ENCODE measurements at regions not wholly inside any gene's neighbourhood (a gene's known extent, or its start where the extent isn't known, plus 50 kb on each side); places are given as distances from the start of the nearest gene placed in this dataset.
"Not testable (repeated sequence)": the region's sequence is repeated elsewhere in the genome, so short reads cannot be mapped to it uniquely, and the experiment has no call there.

DNA sequence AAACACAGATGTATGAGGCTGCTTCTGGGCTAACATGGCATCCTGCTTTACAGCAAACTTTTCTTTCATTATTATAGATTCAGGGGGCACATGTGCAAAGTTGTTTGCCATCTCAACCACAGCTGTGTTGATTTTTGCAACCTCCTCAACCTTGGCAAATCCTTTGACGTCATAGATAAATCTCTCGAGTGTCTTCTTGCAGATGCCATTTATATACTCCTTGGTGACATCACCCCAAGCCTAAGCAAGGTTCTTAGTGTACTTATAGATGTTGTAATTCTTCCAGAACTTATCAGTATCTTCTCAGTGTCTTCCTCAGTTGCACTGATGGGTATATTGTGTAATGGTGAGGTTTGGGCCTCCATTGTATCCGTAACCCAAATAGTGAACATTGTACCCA lies 135.4 kb upstream of the RPH3A start:
- Mint-ChIP-seq H3K4me3 (no peak overlapping the region), H3K27me3 (no peaks in the 10 kb centered on the region), H3K9me3 (no peaks in the 10 kb centered on the region), H3K27ac (no peak overlapping the region), H3K4me1 (no peaks in the 10 kb centered on the region), H3K36me3 (no peaks in the 10 kb centered on the region)
- CTCF ChIA-PET, result no interaction called here
- no peak for DNase-seq

DNA sequence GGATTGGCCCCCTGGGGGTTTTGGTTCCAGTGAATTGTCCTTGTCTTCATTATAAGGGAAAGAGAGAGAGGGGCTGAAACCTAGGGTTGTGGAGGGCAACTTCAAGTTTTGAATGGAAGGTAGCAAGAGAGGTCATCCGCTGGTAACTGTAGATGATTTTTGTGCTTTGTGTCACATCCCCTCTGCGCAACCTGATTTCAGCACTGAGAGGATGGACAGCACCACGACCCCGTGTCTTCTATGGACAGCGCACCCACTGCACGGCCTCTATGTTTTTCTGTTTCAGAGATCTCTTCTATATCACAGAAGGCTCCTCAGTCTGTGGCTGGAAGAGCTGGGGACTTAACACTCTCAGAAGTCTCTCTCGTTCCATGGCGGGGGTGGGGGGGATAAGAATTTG lies 127.0 kb upstream of the RPH3A start:
- Mint-ChIP-seq H3K4me3 (no peak overlapping the region), H3K36me3 (no peaks in the 10 kb centered on the region), H3K4me1 (no peaks in the 10 kb centered on the region), H3K27me3 (peaks cover 3% of the 10 kb centered on the region), H3K27ac (no peak overlapping the region), H3K9me3 (no peaks in the 10 kb centered on the region)
- CTCF ChIA-PET, result no interaction called here
- peak; percentile 48 for DNase-seq

DNA sequence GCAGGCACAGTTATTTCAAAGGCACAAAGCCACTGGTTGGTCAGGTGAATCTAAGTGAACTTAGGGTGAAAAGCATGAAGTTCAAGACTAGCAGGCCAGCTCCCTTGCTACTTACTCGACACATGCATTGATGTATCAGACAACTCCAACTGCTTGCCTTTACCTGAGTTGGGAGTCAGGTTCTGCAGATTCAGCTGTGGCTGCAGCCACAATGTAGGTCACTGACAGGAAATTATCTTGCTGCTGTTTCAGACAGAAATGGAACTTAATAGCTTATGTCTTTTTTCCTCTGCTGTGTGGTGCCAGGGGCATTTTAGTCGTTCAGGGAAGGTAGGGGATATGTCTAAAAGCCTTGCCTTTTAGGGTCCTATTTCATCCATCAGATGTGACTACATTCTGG lies 125.6 kb upstream of the RPH3A start:
- H3K27me3 Mint-ChIP-seq, result peaks cover 3% of the 10 kb centered on the region
- no peaks in the 10 kb centered on the region for H3K36me3 Mint-ChIP-seq
- no peaks in the 10 kb centered on the region for H3K9me3 Mint-ChIP-seq
- no peak overlapping the region for H3K4me3 Mint-ChIP-seq
- H3K4me1 Mint-ChIP-seq, result no peaks in the 10 kb centered on the region
- CTCF ChIA-PET, result no interaction called here
- no peak for DNase-seq
- no peak overlapping the region for H3K27ac Mint-ChIP-seq

DNA sequence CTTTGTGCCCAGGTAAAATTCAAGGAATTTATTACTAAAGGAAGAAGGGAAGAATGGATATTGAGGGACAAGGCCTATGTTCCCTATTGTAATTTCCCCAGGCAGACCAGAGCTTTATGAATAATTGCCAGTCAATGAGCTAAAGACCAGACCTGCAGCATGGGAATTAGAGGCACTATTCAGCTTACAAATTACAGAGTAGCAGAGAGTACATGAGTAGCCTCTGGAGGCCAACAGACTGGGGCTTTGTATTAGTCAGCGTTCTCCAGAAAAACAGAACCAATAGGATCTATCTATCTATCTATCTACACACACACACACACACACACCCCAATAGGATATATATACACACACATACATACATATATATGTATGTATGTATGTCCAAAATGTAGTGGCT lies 120.0 kb upstream of the RPH3A start:
- H3K27me3 Mint-ChIP-seq, result peaks cover 13% of the 10 kb centered on the region
- no peak overlapping the region for H3K4me3 Mint-ChIP-seq
- H3K27ac Mint-ChIP-seq, result no peak overlapping the region
- no peaks in the 10 kb centered on the region for H3K4me1 Mint-ChIP-seq
- no peaks in the 10 kb centered on the region for H3K9me3 Mint-ChIP-seq
- DNase-seq, result no peak
- H3K36me3 Mint-ChIP-seq, result no peaks in the 10 kb centered on the region
- CTCF ChIA-PET, result no interaction called here

DNA sequence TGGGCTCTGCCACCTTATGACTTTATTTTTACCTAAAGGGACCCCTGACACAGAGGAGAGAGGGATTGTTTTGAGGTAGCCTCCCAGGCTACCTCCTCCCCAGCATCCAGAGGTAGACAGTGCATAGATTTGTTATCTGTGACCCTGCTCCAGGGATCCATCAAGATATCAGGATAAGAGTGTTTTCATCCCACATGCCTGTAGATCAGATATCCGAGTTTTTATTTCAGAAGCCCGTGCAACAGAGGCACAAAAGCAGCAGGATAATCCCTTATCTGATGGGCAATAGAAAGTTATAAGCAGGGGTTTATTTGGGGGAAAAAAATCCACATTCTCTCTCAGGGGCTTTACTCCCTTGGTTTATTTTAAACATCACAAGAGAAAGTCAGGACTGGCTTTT lies 117.0 kb upstream of the RPH3A start:
- DNase-seq, result no peak
- no peak overlapping the region for H3K27ac Mint-ChIP-seq
- H3K27me3 Mint-ChIP-seq, result peaks cover 13% of the 10 kb centered on the region
- CTCF ChIA-PET, result no interaction called here
- no peak overlapping the region for H3K4me3 Mint-ChIP-seq
- H3K36me3 Mint-ChIP-seq, result no peaks in the 10 kb centered on the region
- H3K9me3 Mint-ChIP-seq, result no peaks in the 10 kb centered on the region
- H3K4me1 Mint-ChIP-seq, result no peaks in the 10 kb centered on the region

DNA sequence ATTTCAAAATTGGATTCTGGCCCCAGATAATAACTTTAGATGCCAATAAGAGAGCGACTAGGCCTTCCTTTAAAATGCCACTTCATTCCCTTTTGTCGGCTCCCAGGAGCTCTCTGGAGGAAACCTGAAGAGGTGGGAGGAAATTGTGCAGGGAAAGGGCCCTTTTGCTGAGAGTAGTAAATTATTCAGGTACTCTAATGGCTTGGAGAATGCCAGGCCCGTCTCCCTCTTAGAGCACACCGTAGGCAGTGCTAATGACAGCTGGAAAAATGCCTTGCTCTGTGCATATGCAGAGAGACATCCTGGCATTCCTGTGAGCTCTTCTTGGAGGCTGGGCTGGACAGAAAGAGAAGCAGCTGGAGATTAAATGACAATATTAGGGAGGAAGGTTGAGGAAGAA lies 115.0 kb upstream of the RPH3A start:
- H3K27ac Mint-ChIP-seq, result no peak overlapping the region
- H3K36me3 Mint-ChIP-seq, result no peaks in the 10 kb centered on the region
- H3K4me1 Mint-ChIP-seq, result no peaks in the 10 kb centered on the region
- no peaks in the 10 kb centered on the region for H3K9me3 Mint-ChIP-seq
- no peak for DNase-seq
- CTCF ChIA-PET, result no interaction called here
- no peak overlapping the region for H3K4me3 Mint-ChIP-seq
- peaks cover 23% of the 10 kb centered on the region for H3K27me3 Mint-ChIP-seq

DNA sequence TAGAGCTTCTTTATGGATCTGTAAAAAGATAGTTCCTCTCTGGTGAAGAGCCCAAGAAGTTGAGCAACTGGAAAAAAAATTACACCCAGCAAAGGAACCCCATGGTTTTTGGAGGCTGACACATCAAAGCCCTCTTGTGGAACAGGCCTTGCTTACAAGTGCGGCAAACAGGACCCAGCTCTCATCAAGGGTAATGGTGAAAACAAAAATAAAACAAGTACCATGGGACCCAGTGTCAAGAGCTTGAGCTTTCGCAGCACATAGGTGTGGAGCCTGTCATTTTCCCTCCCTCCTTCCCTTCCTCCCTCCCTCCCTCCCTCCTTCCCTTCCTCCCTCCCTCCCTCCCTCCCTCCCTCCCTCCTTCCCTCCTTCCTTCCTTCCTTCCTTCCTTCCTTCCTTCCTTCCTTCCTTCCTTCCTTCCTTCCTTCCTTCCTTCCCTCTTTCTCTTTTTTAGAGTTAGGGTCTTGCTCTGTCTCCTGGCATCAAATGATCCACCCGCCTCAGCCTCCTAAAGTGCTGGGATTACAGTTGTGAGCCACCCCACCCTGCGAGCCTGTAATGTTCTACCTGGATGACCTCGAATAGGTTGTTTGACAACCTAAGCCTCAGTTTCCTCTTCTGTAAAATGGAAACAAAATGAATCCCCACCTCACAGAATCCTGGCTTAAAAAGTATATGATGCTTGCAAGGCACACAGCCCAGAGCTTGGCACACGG lies 114.3 kb upstream of the RPH3A start:
- Mint-ChIP-seq H3K9me3 (no peaks in the 10 kb centered on the region), H3K27me3 (peaks cover 28% of the 10 kb centered on the region), H3K4me1 (no peaks in the 10 kb centered on the region), H3K27ac (no peak overlapping the region), H3K4me3 (no peak overlapping the region), H3K36me3 (no peaks in the 10 kb centered on the region)
- CTCF ChIA-PET, result no interaction called here
- DNase-seq, result no peak

DNA sequence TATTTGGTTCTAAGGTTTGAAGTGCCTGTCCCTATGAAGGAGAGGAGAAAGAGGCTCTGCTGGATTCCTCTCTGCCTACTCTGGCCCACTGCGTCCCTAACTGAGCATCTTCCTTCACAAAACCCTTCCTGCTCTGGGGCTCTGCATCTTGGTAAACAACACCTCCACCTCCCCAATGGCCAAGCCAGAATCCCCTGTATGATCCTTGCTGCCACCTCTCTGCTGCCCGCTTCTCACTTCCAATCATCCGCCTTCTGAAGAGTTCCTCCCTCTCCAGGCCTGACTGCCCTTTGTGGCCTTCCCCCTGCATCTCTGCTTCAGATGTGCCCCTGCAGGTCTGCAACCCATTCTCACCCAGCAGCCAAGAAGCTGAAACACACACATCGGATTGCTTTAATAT lies 110.6 kb upstream of the RPH3A start:
- CTCF ChIA-PET, result no interaction called here
- no peaks in the 10 kb centered on the region for H3K36me3 Mint-ChIP-seq

DNA sequence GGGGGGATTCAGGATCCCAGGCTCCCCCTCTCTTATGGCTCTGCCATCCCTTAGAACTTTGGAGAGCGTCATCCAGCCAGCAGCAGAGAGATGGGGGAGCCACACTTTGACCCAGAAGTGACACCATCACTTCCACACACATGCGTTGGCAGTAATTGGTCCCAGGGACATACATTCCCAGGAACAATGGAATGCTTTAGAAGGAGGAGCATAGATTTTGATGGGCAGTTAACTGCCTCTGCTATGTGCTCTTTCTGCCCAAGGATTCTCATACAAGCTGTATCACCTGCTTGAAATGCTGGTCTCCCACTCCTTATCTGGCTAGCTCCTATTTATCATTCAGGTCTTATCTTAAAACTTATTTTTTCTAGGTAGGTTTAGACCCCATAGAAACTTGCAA lies 109.0 kb upstream of the RPH3A start:
- Mint-ChIP-seq H3K27me3 (peaks cover 30% of the 10 kb centered on the region), H3K27ac (no peak overlapping the region), H3K9me3 (no peaks in the 10 kb centered on the region), H3K4me1 (no peaks in the 10 kb centered on the region), H3K36me3 (no peaks in the 10 kb centered on the region), H3K4me3 (no peak overlapping the region)
- CTCF ChIA-PET, result no interaction called here
- DNase-seq, result no peak

More for the DNA sequence above, 110.6 kb upstream of the RPH3A start:
- peaks cover 35% of the 10 kb centered on the region for H3K27me3 Mint-ChIP-seq
- no peak overlapping the region for H3K27ac Mint-ChIP-seq
- H3K4me1 Mint-ChIP-seq, result no peaks in the 10 kb centered on the region
- no peaks in the 10 kb centered on the region for H3K9me3 Mint-ChIP-seq
- no peak overlapping the region for H3K4me3 Mint-ChIP-seq
- DNase-seq, result no peak

DNA sequence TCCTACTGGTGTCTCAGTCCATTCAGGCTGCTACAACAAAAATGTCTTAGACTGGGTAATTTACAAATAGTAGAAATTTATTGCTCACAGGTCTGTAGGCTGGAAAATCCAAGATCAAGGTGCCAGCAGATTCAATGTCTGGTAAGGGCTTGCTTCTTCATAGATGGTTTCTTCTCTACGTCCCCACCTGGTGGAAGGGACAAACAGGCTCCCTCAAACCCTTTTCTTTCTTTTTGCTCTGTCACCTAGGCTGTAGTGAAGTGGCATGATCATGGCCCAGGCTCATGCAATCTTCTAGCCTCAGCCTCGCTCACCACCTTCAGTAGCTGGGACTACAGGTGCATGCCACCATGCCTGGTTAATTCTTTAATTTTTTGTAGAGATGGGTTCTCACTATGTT lies 106.8 kb upstream of the RPH3A start:
- Mint-ChIP-seq H3K9me3 (no peaks in the 10 kb centered on the region), H3K4me3 (no peak overlapping the region), H3K4me1 (no peaks in the 10 kb centered on the region), H3K36me3 (no peaks in the 10 kb centered on the region), H3K27me3 (peaks cover 27% of the 10 kb centered on the region), H3K27ac (no peak overlapping the region)
- no peak for DNase-seq
- CTCF ChIA-PET, result no interaction called here

DNA sequence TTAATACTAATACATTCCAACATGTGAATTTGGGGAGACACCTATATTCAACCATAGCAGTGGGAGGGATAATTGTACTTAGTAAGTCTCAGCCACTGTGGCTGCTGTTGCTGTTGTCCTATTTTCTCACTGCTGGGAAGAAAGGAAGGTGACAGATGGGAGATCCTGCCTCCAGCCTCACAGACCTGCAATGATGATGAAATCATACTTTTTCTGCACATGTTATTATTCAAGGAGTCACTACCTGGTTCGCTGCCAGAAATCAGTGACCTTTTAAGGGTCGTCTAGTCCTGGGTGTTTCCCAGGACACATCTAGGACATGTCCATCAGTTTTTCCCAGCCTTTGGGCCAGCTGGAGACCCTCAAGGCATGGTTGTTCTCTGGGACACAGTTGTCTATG lies 106.2 kb upstream of the RPH3A start:
- Mint-ChIP-seq H3K27ac (no peak overlapping the region), H3K27me3 (peaks cover 27% of the 10 kb centered on the region), H3K36me3 (no peaks in the 10 kb centered on the region), H3K4me1 (no peaks in the 10 kb centered on the region), H3K4me3 (no peak overlapping the region), H3K9me3 (no peaks in the 10 kb centered on the region)
- CTCF ChIA-PET, result no interaction called here
- no peak for DNase-seq

DNA sequence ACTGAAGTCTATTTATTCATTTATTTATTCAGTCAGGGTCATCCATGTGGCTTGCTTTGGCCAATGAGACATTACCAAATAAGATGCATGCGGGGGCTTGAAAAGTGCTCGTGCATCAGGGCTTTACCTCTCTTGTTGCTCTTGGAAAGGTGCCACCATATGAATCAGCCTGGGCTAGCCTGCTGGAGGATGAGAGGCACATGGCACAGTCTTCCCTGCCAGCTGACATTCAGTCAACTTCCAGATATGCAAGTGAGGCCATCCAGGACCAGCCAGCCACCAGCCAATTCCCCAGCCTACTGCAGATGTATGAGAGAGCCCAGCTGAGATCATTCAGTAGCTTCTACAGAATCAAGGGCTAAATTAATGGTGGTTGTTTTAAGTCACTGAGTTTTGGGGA lies 105.2 kb upstream of the RPH3A start:
- DNase-seq, result no peak
- peaks cover 18% of the 10 kb centered on the region for H3K27me3 Mint-ChIP-seq
- no peaks in the 10 kb centered on the region for H3K36me3 Mint-ChIP-seq
- CTCF ChIA-PET, result no interaction called here
- no peaks in the 10 kb centered on the region for H3K4me1 Mint-ChIP-seq
- no peak overlapping the region for H3K27ac Mint-ChIP-seq
- H3K9me3 Mint-ChIP-seq, result no peaks in the 10 kb centered on the region
- H3K4me3 Mint-ChIP-seq, result no peak overlapping the region

DNA sequence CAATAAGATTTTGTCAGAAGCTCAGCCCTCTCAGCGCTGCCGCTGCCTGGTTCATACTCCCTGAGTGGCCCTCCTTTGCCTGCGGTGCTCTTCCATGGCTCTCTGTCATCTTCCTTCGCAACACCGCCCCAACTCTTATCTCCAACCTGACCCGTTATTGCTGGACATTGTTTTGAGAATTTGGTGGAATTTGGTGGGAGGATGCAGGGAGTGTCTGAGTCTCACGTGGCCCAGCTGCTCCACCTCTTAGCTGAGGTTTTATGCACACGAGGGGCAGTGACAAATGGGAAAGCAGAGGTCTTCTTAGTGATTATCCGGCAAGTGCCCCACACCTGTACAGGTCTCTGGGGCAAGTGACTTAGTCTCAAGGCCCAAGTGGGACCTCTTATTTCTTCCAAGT lies 97.5 kb upstream of the RPH3A start:
- no peak overlapping the region for H3K27ac Mint-ChIP-seq
- no peaks in the 10 kb centered on the region for H3K4me1 Mint-ChIP-seq
- no peaks in the 10 kb centered on the region for H3K36me3 Mint-ChIP-seq
- DNase-seq, result no peak
- CTCF ChIA-PET, result no interaction called here
- H3K27me3 Mint-ChIP-seq, result peaks cover 4% of the 10 kb centered on the region
- H3K4me3 Mint-ChIP-seq, result no peak overlapping the region
- H3K9me3 Mint-ChIP-seq, result no peaks in the 10 kb centered on the region

DNA sequence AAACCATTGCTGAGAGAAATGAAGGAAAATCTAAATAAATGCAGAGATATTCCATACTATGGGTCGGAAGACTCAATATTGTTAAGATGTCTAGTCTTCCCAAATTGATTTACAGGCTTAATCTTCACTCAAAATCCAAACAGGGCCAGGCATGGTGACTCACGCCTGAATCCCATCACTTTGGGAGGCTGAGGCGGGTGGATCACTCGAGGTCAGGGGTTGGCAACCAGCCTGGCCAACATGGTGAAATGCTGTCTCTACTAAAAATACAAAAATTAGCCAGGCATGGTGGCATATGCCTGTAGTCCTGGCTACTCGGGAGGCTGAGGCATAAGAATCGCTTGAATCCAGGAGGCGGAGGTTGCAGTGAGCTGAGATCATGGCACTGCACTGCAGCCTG lies 94.1 kb upstream of the RPH3A start:
- H3K36me3 Mint-ChIP-seq, H3K9me3 Mint-ChIP-seq, H3K4me1 Mint-ChIP-seq, H3K4me3 Mint-ChIP-seq, CTCF ChIA-PET, H3K27ac Mint-ChIP-seq, DNase-seq: not testable (repeated sequence)
- peaks cover 14% of the 10 kb centered on the region for H3K27me3 Mint-ChIP-seq

DNA sequence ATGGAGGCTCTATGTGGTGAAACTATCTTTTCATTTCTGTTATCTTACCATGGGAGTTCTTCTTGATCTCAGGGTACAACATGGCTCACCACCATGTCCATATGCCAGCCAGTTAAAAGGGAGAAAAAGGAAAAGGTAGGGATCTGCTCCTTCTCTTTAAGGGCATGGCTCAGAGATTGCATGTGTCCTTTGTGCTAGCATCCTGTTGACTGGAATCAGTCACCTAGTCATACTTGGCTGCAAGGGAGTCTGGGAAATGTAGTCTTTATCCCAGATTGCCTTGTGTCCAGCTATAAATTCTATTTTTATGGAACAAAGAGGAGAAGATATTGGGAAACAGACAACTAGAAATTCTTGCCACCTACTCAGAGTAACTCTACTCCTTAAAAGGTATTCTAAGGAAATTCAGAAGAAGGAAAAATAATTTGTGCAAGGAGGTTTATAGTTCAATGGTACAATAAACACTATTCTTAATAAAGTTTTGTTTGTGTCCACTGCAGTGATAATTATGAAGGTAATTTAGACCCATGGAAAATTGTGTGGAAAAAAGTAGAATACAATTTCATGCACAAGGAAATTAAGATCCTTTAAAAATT lies 86.4 kb upstream of the RPH3A start:
- Mint-ChIP-seq H3K27ac (no peak overlapping the region), H3K9me3 (no peaks in the 10 kb centered on the region), H3K36me3 (no peaks in the 10 kb centered on the region), H3K27me3 (peaks cover 16% of the 10 kb centered on the region), H3K4me3 (no peak overlapping the region), H3K4me1 (no peaks in the 10 kb centered on the region)
- no peak for DNase-seq
- CTCF ChIA-PET, result no interaction called here

DNA sequence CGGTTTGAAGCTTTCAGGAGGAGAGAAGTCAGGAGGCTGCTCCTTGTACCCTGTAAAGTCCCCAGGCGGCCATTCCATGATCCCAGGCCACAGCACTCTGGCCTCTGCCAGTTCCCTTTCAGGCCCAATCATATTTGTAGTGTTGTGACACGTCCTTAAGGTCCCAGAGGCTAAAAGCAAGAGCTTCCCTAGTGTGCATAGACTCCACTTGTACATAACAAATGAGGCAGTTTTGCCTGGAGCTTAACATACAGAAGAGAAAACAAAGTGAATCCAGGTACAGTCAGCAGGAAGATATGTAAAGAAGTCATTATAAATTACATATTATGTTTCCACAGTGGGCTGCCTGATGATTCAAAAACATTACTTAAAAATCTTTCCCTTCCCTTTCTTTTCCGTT lies 81.1 kb upstream of the RPH3A start:
- CTCF ChIA-PET, result no interaction called here
- no peak for DNase-seq

More for the DNA sequence above, 81.1 kb upstream of the RPH3A start:
- Mint-ChIP-seq H3K4me3 (no peak overlapping the region), H3K36me3 (no peaks in the 10 kb centered on the region), H3K4me1 (no peaks in the 10 kb centered on the region), H3K9me3 (no peaks in the 10 kb centered on the region), H3K27me3 (peaks cover 8% of the 10 kb centered on the region), H3K27ac (no peak overlapping the region)
